ENCODE measurements at regions not wholly inside any gene's neighbourhood (a gene's known extent, or its start where the extent isn't known, plus 50 kb on each side); places are given as distances from the start of the nearest gene placed in this dataset.

DNA sequence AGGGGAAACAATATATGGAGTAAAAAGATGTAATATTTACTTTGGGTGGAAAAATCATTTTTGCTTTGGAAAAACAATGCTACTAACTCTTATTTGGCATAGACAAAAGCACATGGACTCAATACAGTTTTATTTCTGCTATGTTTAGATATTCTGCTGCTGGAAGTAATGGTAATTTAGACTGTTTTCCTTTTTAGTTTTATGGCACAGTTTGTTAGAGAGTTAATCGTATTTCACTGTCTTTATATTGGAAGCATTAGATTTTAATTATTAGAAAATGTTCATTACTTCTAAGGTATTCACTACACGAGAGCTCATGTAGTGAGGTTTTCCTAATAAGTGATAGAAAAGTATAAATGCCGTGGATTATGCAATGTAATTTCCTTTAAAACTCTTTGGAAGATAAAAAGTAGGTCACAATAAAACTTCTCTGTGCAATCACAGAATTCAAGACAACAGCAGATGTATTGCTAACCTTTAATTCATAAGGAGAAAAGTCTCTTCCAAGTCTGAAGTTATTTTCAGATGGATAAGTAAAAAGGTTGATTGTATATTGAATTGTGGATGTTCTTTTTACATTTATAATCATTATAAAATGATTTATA is 851.8 kb downstream of the TMTC2 start:
- TF ChIP-seq SIN3A (IDR thresholded peaks at IDR 0.05; ENCODE audit: borderline replicate concordance, insufficient read depth, low read length): no peak
- TF ChIP-seq TAF1 (IDR thresholded peaks at IDR 0.05; ENCODE audit: borderline replicate concordance, insufficient read depth, low read length): no peak
- TF ChIP-seq REST (IDR thresholded peaks at IDR 0.05; ENCODE audit: insufficient read depth in 1 of 2, low read depth in 2 of 2, low read length in 2 of 2): no peak
- TF ChIP-seq POLR2AphosphoS5 (IDR thresholded peaks at IDR 0.05; ENCODE audit: low read depth, low read length): no peak
- no peak for TF ChIP-seq FOXP2 (optimal IDR thresholded peaks at IDR 0.05; ENCODE audit: borderline replicate concordance, extremely low read depth, extremely low read length, insufficient read depth)

- no peak for TF ChIP-seq REST (IDR thresholded peaks at IDR 0.05; ENCODE audit: insufficient read depth in 1 of 2, low read depth in 2 of 2, low read length in 2 of 2)
- TF ChIP-seq POLR2AphosphoS5 (IDR thresholded peaks at IDR 0.05; ENCODE audit: low read depth, low read length): no peak
- no peak for TF ChIP-seq FOXP2 (optimal IDR thresholded peaks at IDR 0.05; ENCODE audit: borderline replicate concordance, extremely low read depth, extremely low read length, insufficient read depth)
- TF ChIP-seq TAF1 (IDR thresholded peaks at IDR 0.05; ENCODE audit: borderline replicate concordance, insufficient read depth, low read length): no peak
- TF ChIP-seq SIN3A (IDR thresholded peaks at IDR 0.05; ENCODE audit: borderline replicate concordance, insufficient read depth, low read length): no peak
Measured at GRCh38 chr12:83537428-83538053, 850.8 kb downstream of the TMTC2 start.

- no peak for TF ChIP-seq FOXP2 (optimal IDR thresholded peaks at IDR 0.05; ENCODE audit: borderline replicate concordance, extremely low read depth, extremely low read length, insufficient read depth)
- no peak for TF ChIP-seq REST (IDR thresholded peaks at IDR 0.05; ENCODE audit: insufficient read depth in 1 of 2, low read depth in 2 of 2, low read length in 2 of 2)
- TF ChIP-seq SIN3A (IDR thresholded peaks at IDR 0.05; ENCODE audit: borderline replicate concordance, insufficient read depth, low read length): no peak
- TF ChIP-seq TAF1 (IDR thresholded peaks at IDR 0.05; ENCODE audit: borderline replicate concordance, insufficient read depth, low read length): no peak
- no peak for TF ChIP-seq POLR2AphosphoS5 (IDR thresholded peaks at IDR 0.05; ENCODE audit: low read depth, low read length)
Measured at GRCh38 chr12:83536496-83536895, 849.8 kb downstream of the TMTC2 start.

GRCh38 chr12:83528571-83528970 is 841.9 kb downstream of the TMTC2 start:
- TF ChIP-seq REST (IDR thresholded peaks at IDR 0.05; ENCODE audit: insufficient read depth in 1 of 2, low read depth in 2 of 2, low read length in 2 of 2): no peak
- TF ChIP-seq FOXP2 (optimal IDR thresholded peaks at IDR 0.05; ENCODE audit: borderline replicate concordance, extremely low read depth, extremely low read length, insufficient read depth): no peak
- TF ChIP-seq TAF1 (IDR thresholded peaks at IDR 0.05; ENCODE audit: borderline replicate concordance, insufficient read depth, low read length): no peak
- no peak for TF ChIP-seq POLR2AphosphoS5 (IDR thresholded peaks at IDR 0.05; ENCODE audit: low read depth, low read length)
- TF ChIP-seq SIN3A (IDR thresholded peaks at IDR 0.05; ENCODE audit: borderline replicate concordance, insufficient read depth, low read length): no peak

All from PFSK-1 (cell line).